Dermis blood vessel endothelial cell (primary cell): ENCODE measurements at regions not wholly inside any gene's neighbourhood (a gene's known extent, or its start where the extent isn't known, plus 50 kb on each side); places are given as distances from the start of the nearest gene placed in this dataset.
"Not testable (repeated sequence)": the region's sequence is repeated elsewhere in the genome, so short reads cannot be mapped to it uniquely, and the experiment has no call there.

Experiments used
- DNase-seq: peaks from one replicate; pipeline ENCODE4 v3.0.0; 2010

- DNase-seq, result no peak
Observed at GRCh38 chr5:106675687-106676086, 995.0 kb downstream of the EFNA5 start.

GRCh38 chr5:106673941-106674340 is 996.8 kb downstream of the EFNA5 start:
- no peak for DNase-seq

GRCh38 chr5:106661866-106662265 is 1008.9 kb downstream of the EFNA5 start:
- no peak for DNase-seq

DNA sequence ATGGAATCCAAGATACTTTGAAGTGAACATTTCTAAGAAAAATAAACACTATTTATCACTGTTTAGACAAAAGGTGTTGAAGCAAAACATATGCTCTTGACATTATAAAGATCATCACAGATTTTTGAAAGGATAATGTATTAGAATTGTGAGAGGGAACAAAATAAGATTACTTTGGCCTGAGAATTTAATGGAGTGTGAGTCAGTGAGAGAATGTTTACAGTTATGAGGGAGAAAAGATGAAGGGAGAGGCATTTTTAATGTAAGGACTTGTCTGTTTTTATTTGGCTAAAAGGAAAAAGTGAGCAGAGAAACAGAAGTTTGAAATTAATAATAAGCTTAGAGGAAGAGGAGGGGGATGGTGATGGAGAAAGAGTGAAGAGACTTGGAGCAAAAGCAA is 1010.1 kb downstream of the EFNA5 start:
- no peak for DNase-seq

DNA sequence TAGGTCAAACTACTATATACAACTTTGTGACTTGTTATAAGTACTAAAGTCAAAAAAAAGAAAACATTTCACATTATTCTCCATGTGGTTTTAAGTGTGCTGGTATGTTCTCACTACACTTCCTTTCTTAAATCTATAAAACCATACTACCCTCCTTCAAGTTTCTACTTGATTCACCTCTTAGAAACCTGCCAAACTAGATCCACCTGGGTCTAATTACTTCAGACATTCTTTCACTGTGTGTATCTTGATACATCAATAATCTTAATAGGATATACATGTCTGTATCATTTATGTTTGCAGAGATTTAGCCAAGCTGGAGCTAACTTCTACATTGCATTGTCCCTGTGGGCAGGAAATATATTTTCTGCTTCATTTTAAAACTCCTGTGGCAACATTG is 1012.6 kb downstream of the EFNA5 start:
- no peak for DNase-seq

- DNase-seq, result no peak
Observed at GRCh38 chr5:106656821-106657220, 1013.9 kb downstream of the EFNA5 start.

DNA sequence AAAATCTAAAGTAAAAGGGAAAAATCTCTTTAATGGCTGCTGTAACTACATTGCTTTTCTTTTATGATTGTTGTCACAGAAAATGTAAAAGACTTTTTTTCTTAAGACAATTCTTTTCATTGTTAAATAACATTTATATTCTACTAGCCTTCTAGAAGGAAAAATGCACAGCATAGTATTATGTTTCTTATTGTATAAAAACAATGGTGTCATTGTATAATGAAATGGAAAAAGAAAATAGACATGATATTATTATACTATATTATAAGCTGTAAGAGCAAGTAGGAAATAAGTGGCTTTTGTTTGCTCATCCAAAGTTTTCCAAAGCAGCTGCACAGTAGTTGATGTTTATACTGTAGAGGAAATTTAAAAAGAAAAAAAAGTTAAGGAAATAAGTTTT is 1021.7 kb downstream of the EFNA5 start:
- DNase-seq, result no peak

GRCh38 chr5:106648401-106648800 is 1022.3 kb downstream of the EFNA5 start:
- DNase-seq, result no peak

- no peak for DNase-seq
Observed at GRCh38 chr5:106646106-106646505, 1024.6 kb downstream of the EFNA5 start.

GRCh38 chr5:106640511-106640910 is 1030.2 kb downstream of the EFNA5 start:
- no peak for DNase-seq

- DNase-seq, result no peak
Observed at GRCh38 chr5:106639488-106639887, 1031.2 kb downstream of the EFNA5 start.

DNA sequence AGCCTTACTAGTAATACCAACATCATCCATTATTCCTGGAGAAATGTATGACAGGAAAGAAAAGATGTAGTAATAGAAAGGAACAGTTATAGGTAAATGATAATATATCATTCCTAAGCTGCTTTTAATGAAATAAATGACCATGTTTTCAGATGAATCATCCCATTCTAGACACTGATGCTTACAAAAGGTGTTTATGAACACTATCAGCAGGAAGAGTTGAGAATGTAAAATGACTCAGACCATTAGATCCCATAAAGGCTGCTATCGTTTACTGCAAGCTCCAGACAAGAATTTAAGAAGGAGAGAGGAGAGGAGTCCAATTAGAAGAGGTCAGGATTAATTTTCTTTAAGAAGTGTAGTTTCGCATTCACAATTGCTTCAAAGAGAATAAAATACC is 1033.5 kb downstream of the EFNA5 start:
- no peak for DNase-seq

DNA sequence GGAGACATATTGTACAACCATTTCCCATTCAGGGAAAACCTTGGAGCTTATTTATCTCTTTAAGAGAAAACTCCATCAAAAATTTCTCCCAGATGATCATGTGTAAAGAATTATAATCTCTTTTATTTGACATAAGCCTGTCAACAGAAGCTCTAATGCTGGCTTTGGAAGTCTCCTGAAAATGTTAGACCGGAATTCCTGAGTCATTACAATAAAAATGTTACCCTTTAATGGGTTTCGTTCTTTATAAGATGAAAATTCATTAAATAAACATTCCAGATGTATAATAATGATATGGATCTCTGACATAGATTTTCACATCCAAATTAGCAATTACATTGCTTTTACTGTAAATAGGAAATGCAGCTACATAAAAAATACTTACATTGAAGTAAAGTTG is 1036.4 kb downstream of the EFNA5 start:
- DNase-seq, result peak; percentile 1

DNA sequence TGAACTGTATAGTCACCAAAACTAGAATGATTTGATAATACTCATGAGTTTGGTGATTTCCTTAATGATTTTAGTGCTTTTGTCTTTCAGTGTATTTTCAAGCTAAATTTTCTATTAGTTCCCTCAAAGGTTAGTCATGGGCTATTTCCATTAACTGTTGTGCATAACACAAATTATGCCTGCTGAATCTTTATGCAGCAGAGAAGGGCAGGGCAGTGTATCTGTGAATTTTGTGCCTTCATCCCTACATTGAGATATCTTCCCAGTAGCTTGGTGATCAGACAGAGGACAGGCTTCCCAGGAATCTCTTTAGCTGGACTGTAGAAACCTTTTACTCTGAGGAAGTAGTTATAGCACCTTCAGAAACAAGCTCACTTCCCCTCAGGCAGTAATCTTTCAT is 1036.9 kb downstream of the EFNA5 start:
- DNase-seq, result no peak

- not testable (repeated sequence) for DNase-seq
Observed at GRCh38 chr5:106628456-106628855, 1042.3 kb downstream of the EFNA5 start.

DNA sequence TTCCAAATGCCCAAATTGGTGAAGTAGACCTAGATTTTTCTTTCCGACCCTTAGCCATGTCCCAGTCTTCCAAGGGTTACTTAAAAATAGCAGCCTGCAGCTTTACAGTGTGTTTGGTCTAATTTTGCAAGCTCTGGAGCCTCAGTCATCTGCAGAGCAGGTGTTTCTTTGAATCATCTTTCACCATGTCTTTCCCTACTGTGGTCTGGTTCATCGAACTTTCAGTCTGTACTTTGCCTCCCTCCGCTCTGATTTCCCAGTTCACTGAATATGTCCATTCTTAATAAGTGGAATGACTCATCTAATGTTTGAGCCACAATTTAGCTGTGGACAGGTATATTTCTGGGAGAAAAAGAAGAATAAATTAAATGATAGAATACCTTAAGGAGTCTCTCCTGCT is 1060.7 kb downstream of the EFNA5 start:
- DNase-seq, result no peak

DNA sequence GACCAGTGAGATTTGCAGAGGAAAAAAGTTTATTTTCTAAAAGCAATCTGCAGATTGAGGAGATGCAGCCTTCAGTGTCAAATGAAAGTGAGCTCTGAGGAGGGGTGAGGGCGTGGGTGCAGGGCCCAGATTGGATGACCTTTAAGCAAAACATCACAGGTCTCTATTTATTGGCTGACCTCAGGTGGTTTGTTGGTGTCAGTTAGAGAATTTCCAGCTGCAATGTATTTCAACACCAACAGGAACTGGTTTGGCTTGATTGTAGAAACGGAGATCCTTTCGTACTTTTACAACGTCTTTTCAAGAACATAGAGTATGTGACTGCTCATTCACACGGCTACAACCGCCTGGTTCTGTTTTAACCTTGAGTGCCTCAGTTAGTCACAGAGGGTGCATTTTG is 1069.1 kb downstream of the EFNA5 start:
- DNase-seq, result no peak

- no peak for DNase-seq
Observed at GRCh38 chr5:106600803-106601202, 1069.9 kb downstream of the EFNA5 start.

DNA sequence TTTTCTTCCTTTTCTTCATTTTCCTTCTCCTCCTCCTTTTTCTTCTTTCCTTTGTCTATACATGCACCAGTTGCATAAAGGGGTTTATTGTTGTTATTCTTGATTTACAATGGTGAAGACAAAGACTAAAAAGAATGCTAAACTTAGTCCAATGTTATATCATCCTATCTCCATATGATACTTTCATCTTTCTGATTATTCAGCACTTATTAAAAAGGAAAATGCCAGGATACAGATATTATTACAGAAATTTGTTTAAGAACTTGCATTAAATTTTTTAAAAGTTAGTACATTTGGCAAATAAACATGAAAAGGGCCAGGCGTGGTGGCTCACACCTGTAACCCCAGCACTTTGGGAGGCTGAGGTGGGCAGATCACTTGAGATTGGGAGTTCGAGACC is 1074.9 kb downstream of the EFNA5 start:
- no peak for DNase-seq

GRCh38 chr5:106584268-106584667 is 1086.5 kb downstream of the EFNA5 start:
- no peak for DNase-seq

DNA sequence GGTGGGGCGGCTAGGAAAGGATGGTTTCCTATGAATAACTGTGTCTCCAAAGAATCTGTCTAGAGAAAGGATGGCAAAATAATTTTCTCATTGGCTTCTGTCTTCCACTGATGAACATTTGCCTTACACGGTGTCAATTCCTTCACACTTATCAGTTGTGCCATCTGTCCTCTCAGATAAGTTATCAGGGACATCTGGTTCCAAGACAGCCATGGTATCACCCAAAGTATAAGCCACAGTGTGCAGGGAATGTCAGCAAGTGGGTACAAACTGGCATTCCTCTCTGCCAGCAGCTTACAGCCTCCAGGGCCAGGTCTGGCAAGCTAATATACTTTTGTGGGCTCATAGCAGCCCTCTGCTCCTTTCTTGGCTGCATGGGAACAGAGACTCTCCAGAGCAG is 1092.0 kb downstream of the EFNA5 start:
- DNase-seq, result no peak

DNA sequence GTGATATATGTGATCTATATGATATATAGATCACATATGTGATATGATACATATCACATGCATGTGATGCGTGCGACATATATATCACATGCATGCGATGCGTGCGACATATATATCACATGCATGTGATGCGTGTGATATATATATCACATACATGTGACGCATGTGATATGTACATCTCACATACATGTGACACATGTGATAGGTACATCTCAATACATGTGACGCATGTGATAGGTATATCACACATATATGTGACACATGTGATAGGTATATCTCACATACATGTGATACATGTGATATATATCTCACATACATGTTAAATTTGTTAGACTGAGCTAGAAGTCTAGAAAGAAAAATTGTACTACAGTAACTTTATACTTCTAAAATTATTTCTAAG is 1095.9 kb downstream of the EFNA5 start:
- DNase-seq, result no peak

DNA sequence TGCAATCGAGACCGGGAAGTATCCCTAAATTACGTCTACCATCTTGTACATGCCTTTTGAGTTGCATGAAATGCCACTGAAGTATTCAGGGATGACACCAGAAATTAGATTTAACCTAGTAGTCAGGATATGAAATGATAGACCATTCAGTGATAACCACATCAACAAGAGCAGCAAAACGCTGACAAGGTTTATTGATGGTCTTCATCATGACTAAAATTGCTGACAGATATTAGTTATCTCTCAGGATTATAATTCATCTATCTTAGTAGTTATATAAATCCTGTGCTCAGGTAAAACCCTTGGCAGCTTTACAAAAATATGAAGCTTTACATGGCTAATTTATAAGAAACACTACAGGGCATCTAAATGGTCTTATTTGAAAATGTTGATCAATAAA is 1104.7 kb downstream of the EFNA5 start:
- DNase-seq, result no peak

- no peak for DNase-seq
Observed at GRCh38 chr5:106545325-106545724, 1125.4 kb downstream of the EFNA5 start.

DNA sequence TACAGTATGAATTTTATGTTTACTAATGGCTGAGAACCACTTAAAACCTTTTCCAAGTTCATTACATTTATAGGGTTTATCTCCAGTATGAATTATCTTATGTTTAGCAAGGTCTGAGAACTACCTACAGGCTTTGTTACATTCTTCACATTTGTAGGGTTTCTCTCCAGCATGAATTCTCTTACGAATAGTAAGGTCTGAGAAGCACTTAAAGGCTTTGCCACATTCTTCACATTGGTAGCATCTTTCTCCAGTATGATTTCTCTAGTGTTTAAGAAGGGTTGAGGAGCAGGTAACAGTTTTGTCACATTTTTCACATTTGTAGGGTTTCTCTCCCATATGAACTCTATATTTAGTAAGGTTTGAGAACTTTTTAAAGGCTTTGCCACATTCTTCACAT is 1127.4 kb downstream of the EFNA5 start:
- DNase-seq, result no peak

GRCh38 chr5:106530150-106530549 is 1140.6 kb downstream of the EFNA5 start:
- DNase-seq, result no peak
